GM19240 (cell line): ENCODE measurements at regions not wholly inside any gene's neighbourhood (a gene's known extent, or its start where the extent isn't known, plus 50 kb on each side); places are given as distances from the start of the nearest gene placed in this dataset.
"Not testable (repeated sequence)": the region's sequence is repeated elsewhere in the genome, so short reads cannot be mapped to it uniquely, and the experiment has no call there.

ENCODE experiments used
- DNase-seq: peaks from one replicate; pipeline ENCODE4 v3.0.0; 2011; ENCODE audit warnings: low spot score; ENCODE audit not compliant: insufficient read length

DNA sequence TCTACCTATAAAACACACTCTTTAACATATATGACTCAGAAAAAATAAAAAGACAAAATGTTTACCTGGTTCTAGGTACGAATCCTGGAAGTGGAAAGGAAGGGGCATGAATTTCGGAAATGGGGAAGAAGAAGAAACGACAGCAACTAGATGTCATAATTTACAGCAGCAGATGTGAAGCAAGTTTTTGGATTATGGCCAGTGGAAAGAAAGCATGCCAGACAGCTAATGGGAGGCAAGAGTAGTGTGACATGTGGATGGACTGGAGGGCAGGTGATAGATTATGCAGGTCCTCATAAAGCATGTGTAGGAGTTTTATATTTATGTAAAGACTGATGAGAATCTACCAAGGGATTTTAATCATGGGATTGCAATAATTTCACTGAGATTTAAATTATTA is 279.0 kb upstream of the TACR3 start:
- DNase-seq, result no peak

DNA sequence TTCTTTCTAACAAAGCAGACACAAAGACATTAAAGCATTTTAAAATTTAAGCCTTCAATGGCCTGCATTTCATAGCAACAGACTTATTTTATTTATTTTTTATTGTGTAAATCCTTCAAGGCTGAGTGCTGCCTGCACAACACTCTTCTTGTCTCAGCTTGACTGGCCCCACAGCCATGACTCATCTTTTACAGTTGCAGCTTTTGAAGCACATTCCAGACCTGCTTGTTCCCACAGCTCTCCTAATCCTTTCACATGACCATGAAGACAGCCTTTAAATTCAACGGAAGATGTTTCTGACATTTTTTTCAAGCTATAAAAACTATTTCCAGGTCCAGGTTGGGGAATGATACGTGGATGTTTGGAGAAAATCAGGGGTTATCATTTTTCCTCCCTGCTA is 276.9 kb upstream of the TACR3 start:
- no peak for DNase-seq

DNA sequence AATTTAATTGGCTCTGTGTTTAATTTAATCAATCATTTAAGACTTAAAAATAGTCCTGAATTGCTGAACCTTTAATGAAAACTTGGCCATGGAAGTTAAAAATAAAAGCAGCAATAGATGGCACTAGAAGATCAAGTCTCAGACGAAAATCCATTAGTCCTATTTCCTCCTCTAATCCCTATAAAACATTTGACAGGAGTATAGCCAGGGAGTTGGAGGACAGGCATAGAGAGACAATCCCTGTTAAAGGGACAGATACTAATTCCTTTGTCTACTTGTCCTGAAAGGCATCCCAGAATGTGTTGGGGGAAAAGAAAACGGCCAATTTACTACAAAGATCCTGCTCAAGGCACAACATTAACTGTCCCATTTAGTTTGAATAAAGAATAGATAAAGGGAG is 276.3 kb upstream of the TACR3 start:
- DNase-seq, result no peak

DNA sequence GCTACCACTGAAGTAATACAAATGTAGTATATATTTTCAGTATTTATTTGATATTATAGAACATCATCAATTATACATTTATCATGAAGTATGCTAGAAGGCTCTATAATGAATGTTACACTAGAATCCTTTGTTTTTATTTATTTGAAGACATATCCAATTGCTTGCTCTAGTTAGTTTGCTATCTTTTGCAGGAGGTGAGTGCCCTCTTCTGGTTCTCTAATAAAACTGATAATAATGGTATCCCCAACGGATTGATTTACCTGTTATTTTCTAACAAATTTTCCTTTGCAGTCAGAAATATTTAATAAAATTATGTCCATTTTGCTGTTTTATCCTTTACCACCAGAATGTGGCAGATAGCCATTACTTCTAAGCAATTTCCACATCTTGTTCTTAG is 274.3 kb upstream of the TACR3 start:
- no peak for DNase-seq

DNA sequence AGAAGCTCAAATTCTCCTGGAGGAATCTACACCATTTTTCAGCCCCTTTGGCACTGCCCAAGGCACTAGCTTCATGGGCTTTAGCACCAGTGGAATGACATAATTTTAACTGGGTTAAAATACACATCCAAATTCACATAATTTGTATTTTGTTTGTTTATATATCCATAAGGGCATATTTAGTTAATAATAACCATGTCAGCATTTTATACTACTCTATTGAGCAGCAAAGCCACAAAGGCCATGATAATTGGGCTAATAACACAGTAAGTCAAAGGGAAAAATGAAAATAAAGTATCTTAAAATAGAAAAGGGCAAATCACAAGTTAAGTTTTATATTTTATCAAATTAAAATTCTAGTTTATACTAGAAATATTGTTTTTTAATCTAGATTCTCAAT is 262.7 kb upstream of the TACR3 start:
- DNase-seq, result no peak

DNA sequence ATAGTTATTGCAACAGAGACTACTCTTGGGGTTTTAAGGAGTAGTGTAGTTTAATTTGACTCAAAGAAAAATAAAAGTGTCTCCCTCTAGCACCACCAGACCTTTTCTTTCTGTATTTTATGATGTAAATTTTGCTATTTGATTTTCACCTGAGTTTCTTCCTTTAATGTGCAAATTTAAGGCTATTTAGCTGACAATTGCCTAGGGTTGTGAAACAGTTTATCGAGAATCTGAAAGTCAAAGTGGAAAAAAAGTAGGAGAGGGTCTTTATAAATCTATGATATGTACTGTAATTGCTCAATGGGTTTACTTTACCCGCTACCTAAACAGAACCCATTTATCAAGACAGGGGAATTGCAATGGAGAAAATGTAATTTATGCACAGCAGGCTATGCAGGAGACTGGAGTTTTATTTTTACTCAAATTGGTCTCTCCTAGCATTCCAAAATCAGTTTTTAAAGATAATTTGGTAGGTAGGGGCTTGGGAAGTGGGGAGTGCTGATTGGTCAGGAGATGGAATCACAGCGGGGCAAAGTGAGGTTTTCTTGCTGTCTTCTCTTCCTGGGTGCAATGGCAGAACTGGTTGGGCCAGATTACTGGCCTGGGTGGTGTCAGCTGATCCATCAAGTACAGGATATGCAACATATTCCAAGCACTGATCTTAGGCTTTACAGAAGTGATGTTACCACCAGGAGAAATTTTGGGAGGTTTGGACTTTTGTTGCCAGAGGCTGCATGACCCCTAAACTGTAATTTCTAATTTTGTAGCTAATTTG is 228.6 kb upstream of the TACR3 start:
- no peak for DNase-seq

DNA sequence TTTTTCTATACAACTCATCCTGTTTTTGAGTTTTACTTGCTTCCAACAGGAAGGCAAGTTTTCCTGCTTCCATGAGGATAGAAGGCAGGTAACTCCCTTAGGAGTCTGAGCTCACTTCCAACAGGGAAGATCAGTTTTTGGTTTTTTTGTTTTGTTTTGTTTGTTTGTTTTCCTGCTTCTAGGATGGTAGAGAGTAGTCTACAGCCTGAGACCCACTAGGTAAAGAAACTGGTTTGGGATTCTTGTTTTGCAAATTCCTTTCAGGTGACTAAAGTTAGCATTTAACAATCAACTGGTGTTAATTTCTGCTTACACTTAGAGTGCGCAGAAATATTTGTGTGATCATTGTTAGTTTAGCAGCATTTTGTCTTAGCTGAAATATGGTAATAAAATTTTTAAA is 227.8 kb upstream of the TACR3 start:
- no peak for DNase-seq

DNA sequence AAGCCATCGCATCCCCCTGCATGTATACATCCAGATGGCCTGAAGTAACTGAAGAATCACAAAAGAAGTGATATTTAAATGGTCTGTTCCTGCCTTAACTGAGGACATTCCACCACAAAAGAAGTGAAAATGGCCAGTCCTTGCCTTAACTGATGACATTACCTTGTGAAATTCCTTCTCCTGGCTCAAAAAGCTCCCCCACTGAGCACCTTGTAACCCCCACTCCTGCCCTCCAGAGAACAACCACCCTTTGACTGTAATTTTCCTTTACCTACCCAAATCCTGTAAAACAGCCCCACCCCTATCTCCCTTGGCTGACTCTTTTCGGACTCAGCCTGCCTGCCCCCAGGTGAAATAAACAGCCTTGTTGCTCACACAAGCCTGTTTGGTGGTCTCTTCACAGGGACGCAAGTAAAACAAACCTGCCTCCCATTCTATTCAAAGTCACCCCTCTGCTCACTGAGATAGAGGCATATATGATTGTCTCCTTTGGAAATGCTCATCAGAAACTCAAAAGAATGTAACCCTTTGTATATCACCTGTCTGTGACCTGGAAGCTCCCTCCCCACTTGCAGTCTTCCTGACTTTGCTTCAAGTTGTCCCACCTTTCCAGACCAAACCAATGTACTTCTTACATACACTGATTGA is 227.0 kb upstream of the TACR3 start:
- DNase-seq, result not testable (repeated sequence)

DNA sequence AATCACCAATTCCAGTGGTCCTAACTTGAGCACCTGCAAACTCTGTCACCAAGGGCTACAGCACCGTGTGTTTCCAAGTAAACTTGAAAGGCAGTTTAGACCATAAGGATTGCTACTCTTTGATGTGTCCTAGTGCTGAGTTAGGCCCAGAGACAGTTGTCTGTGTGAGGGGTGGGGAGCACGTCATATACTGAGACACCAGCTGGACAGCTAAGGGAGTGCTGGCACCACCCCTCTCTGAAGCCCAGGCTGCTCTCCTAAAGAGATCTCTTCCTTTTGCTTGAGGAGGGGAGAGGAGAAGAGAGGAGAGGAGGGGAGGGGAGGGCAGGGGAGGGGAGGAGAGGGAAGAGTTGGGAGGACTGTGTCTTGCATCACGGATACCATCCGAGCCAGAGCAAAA is 218.7 kb upstream of the TACR3 start:
- DNase-seq, result no peak

DNA sequence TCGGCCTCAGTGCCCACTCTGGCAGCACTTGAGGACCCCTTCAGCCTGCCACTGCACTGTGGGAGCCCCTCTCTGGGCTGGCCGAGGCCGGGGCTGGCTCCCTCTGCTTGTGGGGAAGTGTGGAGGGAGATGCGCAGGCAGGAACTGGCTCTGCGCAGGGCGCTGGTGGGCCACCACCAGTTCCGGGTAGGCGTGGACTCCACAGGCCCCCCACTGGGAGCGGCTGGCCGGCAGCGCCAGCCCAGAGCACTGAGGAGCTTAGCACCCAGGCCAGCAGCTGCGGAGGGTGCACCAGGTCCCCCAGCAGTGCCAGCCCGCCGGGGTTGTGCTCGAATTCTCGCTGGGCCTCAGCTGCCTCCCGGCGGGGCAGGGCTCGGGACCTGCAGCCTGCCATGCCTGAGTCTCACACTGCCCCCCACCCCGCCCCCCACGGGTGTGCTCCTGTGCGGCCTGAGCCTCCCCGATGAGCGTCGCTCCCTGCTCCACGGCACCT is 216.9 kb upstream of the TACR3 start:
- DNase-seq, result no peak

DNA sequence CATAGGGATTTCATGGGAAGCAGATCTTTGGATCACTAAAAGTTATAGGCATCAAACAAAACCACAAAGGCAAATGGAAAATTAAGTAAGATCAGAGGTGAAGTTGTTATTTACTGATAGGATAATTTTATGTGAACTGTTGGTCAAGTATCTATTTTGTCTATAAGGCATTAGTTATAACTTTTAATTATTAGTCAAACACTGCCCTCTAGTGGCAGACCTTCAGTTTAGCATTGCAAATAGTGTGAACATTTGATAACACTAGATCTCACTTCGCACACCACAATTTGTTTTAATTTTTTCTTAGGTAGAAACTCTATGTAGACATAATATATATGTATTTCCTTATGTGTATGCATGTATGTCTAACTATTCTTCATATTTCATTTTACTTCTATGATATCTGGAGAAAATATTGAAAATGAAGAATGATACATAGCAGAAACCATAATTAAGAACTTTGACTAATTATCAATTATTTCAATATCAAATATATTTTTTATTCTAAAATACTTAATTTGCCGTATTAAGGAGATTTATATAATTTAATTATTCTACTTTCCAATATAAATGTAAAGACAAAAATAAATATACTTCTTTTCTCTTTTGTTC is 214.5 kb upstream of the TACR3 start:
- peak; percentile 3 for DNase-seq

DNA sequence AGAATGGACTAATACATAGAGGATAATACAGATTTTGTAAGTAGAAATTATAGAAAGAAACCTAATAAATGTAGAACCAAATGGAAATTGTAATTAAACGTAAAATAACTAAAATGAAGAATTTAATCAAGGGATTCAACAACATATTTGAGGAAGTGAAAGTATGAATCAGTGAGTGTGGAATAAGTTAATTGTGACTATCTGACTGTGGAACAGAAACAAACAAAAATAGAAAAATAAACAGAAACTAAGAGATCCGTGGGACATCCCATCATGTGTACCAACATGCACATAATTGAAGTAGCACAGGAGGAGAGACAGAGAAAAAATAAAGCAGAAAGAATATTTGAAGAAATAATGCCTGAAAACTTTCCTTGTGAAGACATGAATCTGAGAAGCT is 208.6 kb upstream of the TACR3 start:
- no peak for DNase-seq

DNA sequence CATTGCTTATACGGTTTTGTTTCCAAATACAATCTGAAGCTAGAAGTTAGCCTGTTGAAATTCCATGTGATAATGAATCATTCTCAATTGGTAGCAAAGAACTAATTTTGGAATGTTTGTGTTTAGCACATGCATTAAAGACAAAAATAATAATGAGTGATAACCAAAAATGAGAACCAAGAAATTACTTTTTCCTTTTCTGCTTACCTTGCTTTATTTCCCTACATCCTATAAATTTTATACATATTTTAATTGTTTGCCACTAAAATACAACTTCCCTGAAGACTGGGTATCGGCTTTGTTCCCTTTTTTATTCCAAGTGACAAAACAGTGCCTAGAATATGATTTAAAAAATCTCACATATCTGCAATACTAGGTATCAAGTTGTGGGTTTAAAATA is 203.8 kb upstream of the TACR3 start:
- no peak for DNase-seq

DNA sequence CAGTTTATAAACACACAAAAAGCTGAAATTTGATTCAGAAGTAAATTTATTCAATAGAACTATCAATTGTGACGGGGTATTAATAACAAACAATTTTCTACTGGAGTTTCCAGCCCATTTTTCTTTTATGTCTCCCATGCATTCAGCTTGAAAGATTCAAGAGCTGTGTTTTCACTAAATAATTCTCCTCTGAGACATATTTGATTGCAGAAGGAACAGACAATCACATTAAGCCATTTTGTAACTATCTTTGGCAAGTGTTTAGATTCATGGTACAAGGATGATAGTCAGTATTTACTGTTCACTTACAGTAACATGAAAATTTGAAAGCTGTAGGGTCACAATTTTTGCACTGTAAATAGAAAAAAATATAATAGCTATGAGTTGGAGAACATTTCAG is 198.4 kb upstream of the TACR3 start:
- DNase-seq, result no peak

DNA sequence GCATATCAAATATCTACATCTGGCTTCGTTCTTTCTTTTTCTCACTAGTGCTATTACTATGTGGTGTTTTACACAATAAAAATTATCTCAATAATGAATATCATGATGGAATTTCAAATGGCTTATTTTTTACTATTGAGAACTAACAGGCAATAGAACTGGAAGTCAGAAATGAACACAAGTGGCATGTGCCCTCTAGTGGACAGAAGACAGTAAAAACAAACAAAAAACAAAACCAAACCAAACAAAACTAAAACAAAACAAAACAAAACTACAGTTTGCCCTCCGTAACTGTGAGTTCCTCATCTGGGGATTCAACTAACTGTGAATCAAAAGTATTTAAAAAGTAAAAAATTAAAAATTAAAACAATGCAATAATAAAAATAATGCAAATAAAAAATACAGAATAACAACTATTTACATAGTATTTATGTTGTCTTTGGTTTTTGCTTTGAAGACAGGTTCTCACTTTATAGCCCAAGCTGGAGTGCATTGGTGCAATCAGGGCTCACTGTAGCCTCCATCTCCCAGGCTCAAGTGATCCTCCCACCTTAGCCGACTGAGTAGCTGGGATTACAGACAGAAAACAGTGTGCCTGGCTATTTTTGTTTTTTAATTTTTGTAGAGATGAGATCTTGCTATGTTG is 195.6 kb upstream of the TACR3 start:
- peak; percentile 1 for DNase-seq

DNA sequence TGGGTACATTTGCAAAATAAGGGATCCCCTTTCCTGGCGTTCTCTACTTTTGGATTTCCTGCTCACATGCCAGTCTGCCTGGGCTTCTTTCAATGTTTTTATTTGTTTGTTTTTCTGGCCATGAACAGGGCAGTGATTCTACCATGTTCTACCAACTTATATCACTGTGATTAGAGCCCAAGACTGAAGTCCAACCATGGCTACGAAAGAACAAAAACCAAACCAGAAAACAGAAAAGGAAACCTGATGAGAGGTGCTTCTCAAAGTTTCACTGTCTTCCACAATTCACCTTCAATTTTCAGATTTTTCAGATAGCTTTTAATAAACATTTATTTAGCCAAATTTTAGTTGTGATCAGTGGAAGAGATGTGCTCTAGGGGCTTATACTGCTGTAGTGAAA is 187.6 kb upstream of the TACR3 start:
- DNase-seq, result no peak

DNA sequence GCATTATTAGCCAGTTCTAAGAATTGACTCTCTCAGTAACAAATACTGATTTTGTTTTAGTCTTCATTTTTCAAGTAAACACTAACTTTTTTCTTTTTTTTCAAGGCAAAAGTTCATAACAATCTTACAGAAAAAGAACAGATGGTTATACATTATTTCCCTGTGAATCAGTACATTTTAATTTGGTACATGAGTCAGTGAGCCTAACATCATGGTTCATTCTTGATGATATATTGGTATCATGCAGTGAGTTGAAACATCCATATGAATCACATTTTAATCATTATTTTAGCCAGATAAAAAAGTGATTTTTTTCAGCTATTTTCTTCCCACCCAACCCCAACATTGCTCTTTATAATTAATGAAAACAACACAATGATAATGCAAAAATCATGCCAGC is 184.3 kb upstream of the TACR3 start:
- DNase-seq, result no peak

DNA sequence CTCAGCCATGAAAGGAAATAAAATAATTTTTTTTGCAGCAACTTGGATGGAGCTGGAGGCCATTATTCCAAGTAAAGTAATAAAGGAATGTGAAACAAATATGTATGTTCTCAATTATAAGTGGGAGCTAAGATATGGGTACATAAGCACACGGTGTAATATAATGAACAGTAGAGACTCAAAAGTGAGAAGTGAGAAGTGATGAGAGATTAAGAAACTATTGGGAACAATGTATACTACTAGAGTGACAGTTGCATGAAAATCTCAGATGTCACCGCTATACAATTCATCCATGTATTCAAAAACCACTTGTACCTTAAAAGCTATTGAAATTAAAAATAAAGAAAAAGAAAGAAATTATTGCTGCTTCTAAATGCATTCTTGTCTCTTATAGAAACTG is 182.9 kb upstream of the TACR3 start:
- no peak for DNase-seq

DNA sequence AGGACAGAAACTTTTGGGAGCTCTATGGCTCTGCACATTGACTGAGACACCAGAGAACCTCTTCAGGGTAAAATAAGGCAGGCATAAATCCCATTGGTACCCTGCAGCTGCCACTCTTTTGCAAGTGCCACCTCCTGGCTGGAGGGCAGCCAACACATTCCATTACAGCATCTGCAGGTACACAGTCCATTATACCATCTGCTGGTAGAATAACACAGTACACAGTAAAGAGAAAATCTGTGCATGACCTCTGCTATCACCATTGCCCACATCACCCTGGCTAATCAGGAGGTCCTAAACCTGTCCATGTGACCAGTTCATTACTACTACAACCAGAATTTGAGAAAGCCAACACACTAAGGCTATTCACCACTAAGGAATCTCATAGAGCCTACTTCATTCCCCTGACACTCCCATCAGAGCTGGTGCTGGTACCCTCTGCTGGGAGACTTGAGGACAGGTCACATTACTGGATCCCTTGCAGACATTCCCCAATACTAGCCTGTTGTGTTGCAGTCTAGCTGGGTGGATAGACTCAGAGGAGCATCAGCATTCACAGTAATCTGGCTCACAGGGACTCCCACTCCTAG is 176.2 kb upstream of the TACR3 start:
- no peak for DNase-seq

DNA sequence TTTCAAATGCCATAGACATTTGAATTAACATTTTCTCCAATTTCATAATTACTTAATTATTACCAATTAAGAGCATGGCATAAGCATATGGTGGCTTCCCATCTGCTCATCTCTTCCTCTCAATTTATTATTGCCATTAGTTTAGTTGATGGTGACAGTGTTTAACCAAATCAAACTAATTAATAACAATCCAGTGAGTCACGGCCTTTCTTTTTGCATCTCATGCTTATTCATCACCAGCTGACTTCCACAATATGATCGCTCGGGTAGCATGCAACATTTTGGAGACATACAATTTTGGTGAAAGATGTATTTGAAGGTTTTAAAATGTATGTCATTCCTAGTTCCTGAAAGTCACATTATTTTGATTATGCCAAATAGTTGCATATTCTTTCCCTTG is 172.8 kb upstream of the TACR3 start:
- no peak for DNase-seq

DNA sequence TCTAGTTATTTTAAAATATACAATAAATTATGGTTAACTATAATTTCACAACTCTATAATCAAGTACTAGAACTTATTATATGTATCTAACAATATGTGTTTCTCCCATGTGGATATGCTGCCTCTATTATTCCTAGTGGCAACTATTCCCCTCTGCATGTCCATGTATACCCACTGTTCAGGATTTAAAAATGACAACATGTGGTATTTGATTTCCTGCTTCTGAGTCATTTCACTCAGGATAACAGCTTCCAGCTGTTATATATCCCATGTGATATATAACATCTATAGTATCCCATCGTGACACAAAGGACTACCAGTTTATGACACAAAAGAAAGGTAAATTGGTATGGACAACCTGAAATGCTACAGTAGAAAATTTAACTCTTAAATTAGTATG is 167.4 kb upstream of the TACR3 start:
- no peak for DNase-seq

DNA sequence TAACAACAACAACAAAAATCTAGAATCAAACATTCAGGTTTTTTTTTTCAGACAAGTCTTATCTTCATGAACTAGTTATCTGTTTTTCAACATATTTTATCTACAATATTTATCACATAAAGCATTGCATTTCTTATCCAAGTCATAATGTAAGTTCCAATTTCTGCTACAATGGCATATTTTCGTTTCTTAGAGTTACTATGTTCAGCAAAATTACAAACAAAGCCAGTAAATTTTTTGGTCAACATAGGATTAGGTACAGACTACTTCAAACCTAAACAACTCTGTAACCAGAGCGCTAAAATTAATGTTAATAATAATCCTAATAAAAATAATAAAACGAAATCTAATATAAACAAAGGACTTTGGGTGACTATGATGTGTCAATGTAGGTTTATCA is 165.4 kb upstream of the TACR3 start:
- DNase-seq, result no peak
